EL (cell line): ENCODE measurements at regions not wholly inside any gene's neighbourhood (a gene's known extent, or its start where the extent isn't known, plus 50 kb on each side); places are given as distances from the start of the nearest gene placed in this dataset.

Experiments
- DNase-seq: peaks from one replicate; pipeline ENCODE4 v3.0.0-alpha.2; 2016

DNA sequence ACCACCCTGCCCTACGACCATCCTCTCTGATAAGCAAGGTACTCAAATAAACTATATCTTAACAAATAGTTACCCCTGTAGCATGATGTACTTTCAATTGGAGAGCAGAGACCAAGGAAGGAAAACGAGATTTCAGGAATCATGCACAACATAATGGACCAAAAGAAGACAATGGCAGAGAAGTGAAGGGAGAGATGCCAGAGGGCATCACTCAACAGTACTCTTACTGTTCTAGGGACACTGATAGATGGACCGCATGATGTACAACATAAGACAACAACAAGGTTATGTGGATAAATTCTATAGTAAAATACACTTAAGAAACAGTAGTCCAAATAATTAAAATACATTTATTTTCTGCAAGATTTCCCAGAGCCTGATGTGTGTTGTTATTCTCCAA is 77.5 kb upstream of the IFNG-AS1 start:
- no peak for DNase-seq

- DNase-seq: no peak
Measured at GRCh38 chr12:67915335-67915851, 73.9 kb upstream of the IFNG-AS1 start.

- DNase-seq: no peak
Measured at GRCh38 chr12:67916266-67916970, 72.8 kb upstream of the IFNG-AS1 start.

- DNase-seq: no peak
Measured at GRCh38 chr12:67917811-67918210, 71.4 kb upstream of the IFNG-AS1 start.

DNA sequence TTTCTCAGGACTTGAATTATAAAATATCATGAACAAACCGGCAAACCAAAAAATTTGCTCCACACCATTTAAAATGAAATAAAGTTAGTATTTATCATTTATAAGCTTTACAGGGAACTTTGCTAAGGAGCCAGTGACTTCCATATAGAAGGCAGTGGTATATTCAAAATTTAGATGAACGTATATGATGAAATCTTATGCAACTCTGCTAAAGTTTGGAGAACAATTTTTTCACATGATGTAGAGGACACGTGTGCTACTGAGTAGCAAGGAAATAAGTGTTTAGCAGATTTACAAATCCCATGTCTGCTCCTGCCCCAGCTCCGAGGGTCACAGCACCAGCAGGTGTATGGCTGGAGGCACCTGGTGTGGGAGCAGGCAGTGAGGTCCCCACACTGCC is 70.8 kb upstream of the IFNG-AS1 start:
- no peak for DNase-seq

- peak; percentile 50 for DNase-seq
Measured at GRCh38 chr12:67919406-67919805, 69.8 kb upstream of the IFNG-AS1 start.

- DNase-seq: peak; percentile 29
Measured at GRCh38 chr12:67920413-67920812, 68.8 kb upstream of the IFNG-AS1 start.

DNA sequence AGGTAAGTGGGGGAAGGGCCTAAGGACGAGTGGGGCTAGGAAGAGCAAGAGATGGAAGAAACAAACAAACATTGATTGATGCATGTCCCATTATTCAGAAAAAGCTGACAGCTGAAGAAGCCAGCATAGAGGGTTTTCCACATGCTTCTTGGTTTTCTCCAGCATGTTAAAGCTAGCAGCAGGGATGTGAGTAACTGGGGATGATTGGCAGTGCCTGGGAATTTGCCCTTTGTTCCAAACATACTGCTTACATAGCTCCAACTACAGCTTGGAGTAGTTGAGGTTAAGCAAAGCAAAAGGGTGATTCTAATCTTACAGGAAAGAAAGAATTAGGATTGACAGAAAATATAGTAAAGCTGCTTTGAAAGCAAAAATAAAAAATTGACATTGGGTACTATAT is 68.0 kb upstream of the IFNG-AS1 start:
- peak; percentile 13 for DNase-seq

- no peak for DNase-seq
Measured at GRCh38 chr12:67922245-67922644, 67.0 kb upstream of the IFNG-AS1 start.

DNA sequence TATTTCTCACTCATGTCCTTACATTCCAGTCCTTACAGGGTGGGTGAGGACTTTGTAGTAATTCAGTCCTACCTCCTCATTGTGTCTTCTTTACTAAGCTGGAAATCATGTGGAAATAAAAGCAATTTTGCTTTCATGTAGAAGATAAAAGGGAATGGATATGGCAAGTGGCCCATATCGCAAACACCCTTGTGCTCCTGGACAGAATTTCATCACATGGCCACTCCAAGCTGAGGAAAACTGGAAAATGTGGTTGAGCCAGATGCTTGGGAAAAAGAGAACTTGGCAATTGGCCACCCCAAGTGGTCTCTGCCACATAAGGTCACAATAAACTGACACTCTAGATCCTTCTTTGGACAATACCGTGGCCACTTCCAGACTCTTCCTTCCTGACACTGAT is 64.2 kb upstream of the IFNG-AS1 start:
- DNase-seq: peak; percentile 25

GRCh38 chr12:67925552-67925951 is 63.7 kb upstream of the IFNG-AS1 start:
- DNase-seq: peak; percentile 45

- DNase-seq: no peak
Measured at GRCh38 chr12:67926063-67926462, 63.2 kb upstream of the IFNG-AS1 start.

- no peak for DNase-seq
Measured at GRCh38 chr12:67927324-67927723, 61.9 kb upstream of the IFNG-AS1 start.

DNA sequence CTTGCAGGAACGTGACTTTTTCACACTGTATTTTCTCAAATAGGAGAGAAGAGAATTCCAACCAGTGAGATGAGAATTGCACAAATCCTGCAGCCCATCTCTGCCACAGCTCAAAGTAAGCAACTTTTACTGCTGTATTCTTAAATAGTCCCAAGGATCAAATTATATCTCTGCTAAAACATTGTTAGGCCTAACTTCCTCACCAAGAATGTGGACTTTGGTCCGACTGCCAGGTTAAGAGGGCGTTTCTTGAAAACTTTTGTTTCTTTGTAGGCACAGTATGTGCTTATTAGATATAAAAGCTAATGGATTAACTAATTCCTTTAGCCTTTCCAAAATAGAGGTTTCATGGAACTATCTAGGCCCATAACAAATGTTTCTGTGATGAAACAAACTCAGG is 61.4 kb upstream of the IFNG-AS1 start:
- no peak for DNase-seq

DNA sequence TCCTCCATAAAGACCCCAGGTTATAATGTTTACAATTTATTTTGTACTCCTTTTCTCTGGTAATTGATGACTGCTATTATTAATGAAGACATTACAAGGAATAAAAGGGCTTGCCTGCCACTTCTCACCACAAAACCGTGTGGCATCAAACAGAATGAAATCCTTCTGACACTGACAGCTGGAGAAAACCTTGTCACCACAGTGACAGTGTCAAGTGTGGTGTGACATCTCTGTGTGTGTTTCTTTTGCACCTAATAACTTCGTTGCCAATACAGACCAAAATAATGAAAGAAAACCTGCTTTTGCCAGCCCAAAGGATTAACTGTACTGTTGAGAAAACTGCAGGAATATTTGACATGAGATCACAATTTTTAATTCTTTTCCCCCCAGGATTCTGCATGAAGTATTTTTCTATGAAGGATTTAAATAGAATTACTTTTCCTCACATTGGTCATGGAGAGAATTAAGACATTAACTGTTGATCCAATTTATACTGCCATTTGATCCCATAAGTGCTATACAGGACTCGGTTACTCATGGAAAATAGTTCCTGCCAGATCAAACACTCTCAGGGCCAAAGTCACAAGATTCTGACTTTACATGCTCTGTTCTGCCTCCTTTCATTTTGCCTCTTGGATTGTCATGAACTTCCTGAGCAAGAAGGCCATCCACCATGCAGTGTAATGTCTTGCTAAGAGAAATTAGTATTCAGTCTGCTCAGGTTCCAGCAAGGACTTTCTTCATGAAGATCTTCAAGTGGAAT is 60.4 kb upstream of the IFNG-AS1 start:
- no peak for DNase-seq

DNA sequence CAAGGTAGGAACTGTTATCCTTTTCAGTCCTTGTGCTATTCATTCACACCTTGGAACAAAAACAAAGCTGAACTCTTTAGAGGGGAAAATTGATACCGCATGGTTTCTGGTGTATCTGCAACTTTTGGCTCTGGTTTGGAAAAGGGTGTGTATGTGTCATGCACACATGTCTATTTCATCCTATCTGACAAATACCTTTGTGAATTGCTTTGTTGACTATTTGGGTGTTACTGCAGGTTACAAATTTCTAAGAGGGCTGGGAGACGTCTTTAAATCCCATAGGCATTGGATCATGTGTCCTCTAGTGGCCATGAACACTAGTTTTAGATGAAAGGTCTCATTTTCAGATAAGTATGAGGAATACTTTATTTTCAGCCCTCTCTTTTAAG is 59.9 kb upstream of the IFNG-AS1 start:
- no peak for DNase-seq

DNA sequence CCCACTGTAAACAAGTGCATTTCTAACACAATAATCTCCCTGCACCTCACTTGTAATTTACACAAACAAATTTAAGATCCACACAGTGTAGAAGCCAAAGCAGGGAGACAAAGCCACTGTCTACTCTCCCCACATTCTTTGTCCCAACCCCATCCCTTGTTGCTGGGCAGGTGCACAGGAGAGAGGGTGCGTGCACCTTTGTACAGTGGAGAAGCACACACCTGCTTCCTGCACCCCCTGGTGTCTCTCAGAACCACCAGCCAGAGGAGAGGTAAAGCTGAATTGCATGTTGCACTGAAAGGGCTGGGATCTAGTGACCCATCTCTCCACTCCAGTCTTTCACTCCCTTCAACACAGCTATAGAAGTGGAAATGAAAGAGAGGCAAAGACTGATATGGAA is 51.4 kb upstream of the IFNG-AS1 start:
- DNase-seq: no peak
